ENCODE measurements at regions not wholly inside any gene's neighbourhood (a gene's known extent, or its start where the extent isn't known, plus 50 kb on each side); places are given as distances from the start of the nearest gene placed in this dataset.
"Not testable (repeated sequence)": the region's sequence is repeated elsewhere in the genome, so short reads cannot be mapped to it uniquely, and the experiment has no call there.

DNA sequence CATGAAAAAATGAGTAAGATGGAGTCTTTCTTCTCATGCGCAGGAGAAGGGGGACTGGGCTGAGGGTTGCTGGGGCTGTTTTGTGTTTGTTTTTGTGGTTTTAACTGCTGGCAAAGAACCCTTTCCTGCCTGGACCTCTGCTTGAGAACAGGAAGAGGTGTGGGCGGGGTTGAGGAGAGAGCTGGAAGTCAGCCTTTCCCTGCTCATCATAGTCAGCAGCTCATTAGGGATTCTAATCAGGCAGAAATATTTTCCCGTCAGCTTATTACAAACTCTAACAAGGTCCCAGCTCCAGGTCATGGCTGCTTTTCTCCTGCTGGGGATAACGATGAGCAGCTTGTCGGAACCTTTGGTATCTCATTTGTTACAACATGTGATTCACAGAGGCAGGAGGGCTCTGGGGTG is 185.0 kb upstream of the NRXN3 start:
- no peak for DNase-seq

GRCh38 chr14:77986773-77987172 is 183.4 kb upstream of the NRXN3 start:
- no peak for DNase-seq

- no peak for DNase-seq
Observed at GRCh38 chr14:77988096-77988870, 181.9 kb upstream of the NRXN3 start.

- no peak for DNase-seq
Observed at GRCh38 chr14:77988970-77989369, 181.2 kb upstream of the NRXN3 start.

DNA sequence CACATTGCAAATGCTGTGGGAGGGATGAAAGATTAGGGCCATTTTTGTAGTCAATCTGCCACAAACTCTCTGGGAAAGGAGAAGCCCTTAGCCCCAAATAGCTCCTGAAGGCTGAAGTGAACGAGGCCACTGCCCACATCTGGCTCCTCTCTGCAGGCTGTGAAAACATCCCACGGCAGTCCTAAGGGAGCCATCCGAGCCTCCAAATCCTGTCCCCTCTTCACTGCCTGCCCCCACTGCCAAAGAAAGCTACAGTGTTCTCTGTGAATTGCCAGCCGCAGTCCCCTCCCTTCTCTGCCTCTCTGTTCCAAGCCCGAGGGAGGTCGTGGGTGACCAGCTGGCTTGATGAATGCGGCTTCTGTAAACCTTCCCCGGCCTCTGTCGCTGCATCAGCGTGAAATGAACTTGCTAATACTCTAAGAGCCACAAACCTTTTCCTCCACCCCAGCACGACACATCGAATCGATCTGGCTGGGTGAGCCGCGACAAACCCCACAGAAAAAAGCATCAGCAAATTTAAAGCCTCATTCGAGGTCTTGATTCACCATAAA is 180.7 kb upstream of the NRXN3 start:
- no peak for DNase-seq

- no peak for DNase-seq
Observed at GRCh38 chr14:77990337-77990736, 179.8 kb upstream of the NRXN3 start.

DNA sequence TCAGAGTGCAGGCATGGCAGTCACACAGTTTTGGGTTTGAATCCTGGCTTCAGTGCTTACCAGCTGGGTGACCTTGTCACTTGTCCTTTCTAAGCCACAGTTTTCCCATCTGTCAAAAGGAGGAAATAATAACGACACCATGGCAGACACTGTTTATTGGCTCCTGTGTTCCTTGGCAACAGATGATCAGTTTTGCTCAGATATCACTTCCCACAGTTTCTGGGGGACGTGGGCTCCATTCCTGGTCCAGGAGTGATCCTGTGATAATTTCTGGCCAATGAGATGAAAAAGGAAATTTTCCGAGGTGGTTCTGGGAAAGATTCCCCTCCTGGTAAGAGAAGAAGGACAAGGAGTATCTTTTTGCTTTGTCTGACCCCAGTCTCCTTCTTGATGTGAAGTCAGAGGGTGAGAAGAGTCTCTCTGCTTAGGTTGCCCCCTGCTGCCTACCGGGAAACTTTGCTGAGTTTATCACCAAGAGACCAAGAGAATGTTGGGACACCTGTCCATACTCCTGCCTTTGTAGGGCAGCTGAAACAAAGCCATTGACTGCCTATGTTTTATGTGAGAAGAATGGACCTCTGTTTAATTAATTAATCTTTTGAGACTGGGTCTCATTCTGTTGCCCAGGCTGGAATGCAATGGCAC is 178.9 kb upstream of the NRXN3 start:
- DNase-seq = no peak

- no peak for DNase-seq
Observed at GRCh38 chr14:78005325-78005724, 164.8 kb upstream of the NRXN3 start.

DNA sequence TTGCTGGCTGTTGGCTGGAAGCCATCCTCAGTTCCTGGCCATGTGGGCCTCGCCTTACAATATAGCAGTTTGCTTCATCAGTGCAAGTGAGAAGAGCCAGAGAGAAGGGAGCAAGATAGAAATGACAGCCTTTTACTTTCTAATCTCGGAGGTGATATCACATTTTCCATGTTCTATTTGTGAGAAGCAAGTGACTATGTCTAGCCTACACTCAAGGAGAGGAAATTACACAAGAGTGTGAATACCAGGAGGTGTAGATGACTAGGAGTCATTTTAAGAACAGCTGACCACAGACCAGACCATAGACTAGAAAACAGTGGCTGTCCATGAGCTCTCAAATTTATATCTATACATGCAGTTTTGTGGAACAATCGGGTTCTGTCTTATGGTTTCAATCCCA is 163.0 kb upstream of the NRXN3 start:
- no peak for DNase-seq

DNA sequence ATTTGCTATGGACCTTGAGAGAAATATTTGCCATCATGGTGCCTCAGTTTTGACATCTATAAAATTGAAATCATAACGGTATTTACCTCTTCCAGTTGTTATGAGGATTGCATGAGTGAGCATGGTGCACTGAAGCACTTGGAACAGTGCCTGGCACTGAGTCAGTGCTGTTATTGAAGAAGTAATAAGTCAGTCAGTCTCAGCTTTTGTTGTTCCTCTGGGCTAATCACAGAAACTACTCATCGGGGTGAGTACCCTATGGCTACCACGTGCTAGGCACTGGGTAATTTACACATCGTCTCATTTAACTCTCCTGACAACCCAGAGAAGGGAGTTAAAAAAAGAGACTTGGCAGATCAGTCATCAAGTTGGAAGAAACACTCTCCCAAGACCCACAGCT is 159.5 kb upstream of the NRXN3 start:
- DNase-seq = no peak

DNA sequence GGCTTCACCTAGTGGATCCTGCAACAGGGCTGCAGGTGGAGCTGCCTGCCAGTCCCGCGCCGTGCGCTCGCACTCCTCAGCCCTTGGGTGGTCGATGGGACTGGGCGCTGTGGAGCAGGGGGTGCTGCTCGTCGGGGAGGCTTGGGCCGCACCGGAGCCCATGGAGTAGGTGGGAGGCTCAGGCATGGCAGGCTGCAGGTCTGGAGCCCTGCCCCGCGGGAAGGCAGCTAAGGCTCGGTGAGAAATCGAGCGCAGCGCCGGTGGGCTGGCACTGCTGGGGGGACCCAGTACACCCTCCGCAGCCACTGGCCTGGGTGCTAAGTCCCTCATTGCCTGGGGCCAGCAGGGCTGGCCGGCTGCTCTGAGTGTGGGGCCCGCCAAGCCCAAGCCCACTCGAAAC is 156.3 kb upstream of the NRXN3 start:
- not testable (repeated sequence) for DNase-seq

DNA sequence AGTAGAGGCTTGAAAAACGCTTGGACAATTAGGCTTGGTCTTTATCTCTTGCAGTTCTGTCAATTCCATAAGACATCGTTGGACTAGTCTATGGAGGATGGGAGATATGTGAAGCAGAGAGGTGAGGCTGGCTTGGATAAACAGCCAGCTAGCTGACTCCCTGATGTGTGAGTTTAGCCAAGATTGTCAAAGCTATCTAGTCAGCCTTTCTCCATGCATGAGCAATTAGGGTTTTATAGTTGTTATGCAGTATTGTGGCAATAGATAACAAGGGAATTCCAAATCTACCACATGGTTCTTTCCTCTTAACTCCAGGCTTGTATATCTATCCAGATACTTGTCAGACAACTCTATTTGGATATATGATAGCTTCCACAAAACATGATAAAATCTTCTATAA is 153.6 kb upstream of the NRXN3 start:
- no peak for DNase-seq

DNA sequence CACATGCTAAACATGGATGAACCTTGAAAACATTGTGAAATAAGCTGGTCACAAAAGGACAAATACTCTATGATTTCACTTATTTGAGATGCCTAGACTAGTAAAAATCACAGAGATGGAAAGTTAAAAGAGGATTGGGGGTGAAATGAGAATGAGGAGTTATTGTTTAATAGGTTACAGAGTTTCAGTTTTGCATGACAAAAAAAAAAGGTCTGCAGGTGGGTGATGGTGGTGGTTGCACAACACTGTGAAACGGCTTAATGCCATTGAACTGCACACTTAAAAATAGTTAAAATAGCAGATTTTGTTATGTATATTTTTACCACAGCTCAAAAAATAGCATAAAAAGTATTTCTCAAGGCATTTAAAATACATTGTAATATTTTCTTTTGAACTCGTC is 151.9 kb upstream of the NRXN3 start:
- DNase-seq = no peak

GRCh38 chr14:78022059-78022458 is 148.1 kb upstream of the NRXN3 start:
- DNase-seq = peak; percentile 32

DNA sequence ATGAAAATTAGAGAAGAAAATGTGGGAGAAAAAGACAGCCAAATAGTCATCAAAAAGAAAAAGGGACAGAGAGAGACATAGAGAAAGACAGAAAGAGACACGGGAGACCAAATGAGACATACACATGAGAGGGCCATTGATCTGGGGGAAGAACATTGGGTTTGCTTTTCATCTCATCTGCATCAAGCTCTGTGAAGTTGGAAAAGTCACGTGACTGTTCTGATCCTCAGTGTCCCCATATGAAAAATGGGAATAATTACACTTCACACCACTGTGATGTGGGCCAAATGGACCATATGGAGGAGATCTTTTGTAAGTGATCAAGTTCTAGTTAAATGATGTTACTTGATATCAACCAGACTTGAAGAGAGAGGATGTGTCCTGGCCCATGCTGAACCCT is 147.1 kb upstream of the NRXN3 start:
- no peak for DNase-seq

DNA sequence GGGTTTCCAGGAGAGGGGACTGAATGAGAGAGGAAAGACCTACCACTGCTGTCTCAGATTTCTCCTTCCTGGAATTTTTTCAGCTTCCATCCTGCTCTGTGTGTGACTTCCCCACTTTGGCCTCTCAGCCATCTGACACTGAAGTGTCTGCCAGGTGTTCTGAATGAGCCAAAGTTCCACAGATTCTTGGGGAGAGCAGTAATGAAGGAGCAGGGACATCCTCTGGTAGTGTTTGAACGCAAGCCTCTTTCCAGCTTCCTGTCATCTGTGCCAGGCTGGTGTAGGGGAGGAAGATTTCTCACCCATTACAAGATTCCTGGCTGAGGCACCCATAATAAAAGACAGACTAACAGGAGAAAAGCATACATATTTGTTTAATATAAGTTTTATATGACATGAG is 141.7 kb upstream of the NRXN3 start:
- DNase-seq = no peak

DNA sequence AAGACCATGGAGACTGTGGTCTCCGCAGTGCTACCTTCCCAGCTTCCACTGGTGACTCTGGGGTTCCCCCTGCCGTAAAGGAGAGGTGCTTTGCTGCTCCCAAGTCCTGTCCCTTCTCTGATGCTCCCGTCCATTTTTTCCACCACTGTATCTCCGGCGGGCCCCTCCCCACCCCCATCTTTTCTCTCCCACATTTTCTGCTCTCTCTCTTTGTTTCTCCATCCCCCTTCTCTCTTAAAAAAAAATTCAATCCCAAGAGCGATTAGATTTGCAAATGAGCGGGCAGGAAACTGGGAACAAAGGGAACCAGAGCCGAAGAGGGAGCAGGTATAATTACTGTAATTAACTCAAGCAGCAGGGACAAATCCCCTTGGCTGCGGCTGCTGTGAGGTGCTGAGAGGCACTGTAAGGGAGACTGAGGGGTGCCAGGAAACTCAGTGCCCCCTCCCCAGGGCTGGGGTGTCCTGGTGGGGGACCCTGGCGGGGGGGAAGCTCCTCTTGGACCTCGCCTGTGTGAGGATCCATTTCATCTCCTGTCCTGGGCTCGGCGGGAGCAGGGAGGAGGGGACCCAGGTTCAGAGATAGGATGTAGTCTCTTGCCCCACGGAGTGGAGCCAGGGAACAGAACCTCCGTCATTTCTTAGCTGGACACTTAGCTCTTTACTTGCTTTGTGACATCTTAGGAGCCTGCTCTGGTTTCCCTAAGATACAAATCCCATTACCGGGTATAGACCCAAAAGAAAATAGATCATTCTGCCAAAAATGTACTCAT is 140.4 kb upstream of the NRXN3 start:
- no peak for DNase-seq

DNA sequence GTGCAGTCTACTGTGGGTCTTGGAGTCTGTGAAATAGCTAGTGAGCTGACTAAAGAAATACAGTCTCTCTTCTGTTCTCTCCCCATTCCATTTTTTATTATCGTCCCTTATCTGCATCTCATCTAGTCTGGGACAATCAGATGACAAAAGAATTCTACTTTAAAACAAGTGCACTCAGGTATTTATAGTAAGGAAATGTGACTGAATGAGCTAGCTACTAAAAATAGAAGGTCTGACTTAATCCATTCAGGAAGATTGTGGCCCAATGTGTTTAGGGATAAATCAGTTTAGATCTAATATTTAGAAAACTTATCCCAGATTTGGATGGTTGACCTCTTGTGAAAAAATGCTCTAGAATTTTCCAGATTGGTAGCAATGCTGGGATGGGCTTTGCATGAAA is 126.8 kb upstream of the NRXN3 start:
- DNase-seq = no peak

DNA sequence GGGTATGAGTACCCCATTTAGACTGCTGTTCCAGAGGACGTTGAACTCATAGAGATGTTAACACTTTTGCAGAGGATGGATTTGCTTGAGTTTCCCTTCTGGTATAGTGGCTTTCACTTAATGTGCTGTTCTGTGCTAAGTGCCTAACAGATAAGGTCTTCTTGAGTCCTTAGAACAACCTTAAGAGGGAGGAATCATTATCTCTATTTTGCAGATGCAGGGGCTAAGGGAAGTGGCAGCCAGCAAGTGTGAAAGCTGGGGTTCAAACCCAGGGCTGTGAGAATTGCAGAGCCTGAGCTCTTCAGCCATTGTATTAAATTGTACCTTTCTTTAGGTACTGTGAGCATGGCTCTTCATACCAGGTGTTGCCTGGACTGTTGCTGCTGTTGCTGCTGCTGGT is 122.1 kb upstream of the NRXN3 start:
- no peak for DNase-seq

DNA sequence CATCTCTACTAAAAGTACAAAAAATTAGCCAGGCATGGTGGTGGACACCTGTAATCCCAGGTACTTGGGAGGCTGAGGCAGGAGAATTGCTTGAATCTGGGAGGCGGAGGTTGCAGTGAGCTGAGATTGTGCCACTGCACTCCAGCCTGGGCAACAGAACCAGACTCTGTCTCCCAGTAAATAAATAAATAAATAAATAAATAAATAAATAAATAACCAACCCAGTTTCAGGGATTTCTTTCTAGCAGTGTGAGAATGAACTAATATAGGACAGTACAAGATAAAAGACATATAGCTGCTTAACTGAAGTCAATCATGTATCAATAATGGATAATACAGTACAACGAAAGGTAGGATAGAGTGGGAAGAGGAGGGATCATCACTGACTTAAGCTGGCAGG is 113.3 kb upstream of the NRXN3 start:
- DNase-seq = not testable (repeated sequence)

GRCh38 chr14:78070344-78070743 is 99.8 kb upstream of the NRXN3 start:
- DNase-seq = no peak

DNA sequence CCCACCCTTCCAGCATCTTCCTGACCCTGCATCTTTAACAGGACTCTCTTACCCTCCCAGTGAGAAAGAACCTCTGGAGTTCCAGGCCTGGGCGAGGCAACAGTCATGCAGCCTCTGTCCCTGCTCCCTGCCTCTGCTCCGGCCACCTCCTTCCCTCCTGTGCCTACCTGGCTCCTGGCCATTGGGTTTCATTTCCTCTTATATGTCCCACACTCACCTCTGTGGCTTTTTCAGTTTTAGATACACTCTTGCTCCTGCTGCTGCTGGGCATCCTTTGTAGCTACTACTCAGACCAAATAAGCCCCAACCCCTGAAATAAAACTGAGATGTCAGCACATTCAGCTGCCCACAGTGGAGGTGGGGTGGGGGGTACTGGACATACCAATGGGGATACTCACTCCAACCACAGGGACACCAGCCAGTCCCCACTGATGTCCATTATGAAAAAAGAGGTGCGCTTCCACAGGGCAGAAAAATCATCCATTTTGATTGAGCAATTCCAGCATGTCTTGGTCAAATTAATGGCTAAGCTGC is 99.1 kb upstream of the NRXN3 start:
- no peak for DNase-seq

- no peak for DNase-seq
Observed at GRCh38 chr14:78073028-78073427, 97.1 kb upstream of the NRXN3 start.

DNA sequence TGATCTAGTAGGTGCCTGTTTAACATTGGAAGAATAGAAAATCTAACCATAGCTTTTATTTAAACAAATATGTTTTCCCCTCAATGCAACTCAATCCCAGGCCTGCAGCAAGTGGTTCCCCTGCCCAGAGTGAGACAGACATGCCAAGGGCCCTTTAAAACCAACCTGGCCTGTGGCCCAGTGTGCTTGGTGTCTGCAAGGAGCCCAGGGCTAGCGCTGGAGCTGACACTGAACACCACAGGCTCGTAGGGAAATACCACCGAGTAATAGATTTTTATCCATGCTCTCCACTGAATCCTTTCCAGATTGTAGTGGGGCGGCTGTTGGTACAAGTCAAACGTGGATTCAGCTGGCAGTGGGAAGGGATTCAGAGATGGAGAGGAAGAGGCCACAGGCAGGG is 95.6 kb upstream of the NRXN3 start:
- DNase-seq = no peak

Measured in 8988T (cell line).